Smooth muscle cell (in vitro differentiated cells): ENCODE measurements at regions not wholly inside any gene's neighbourhood (a gene's known extent, or its start where the extent isn't known, plus 50 kb on each side); places are given as distances from the start of the nearest gene placed in this dataset.

ENCODE experiments used
- DNase-seq: peaks from one replicate; lab custom pipeline; 2025; ENCODE audit not compliant: unreplicated experiment; lab: John Stamatoyannopoulos, UW
- H2AFZ ChIP-seq: fragments of 200-600 bp; sonication (generic); 2 replicates; pipeline ENCODE4 v1.6.0; 2016; ENCODE audit warnings: antibody characterized with exemption, low read depth, mild to moderate bottlenecking
- H3F3A ChIP-seq: fragments of 200-600 bp; sonication (generic); 2 replicates; pipeline ENCODE4 v1.6.0; 2017; ENCODE audit warnings: antibody characterized with exemption, low read depth
- H3K27ac ChIP-seq: fragments of 200-600 bp; sonication (generic); 2 replicates; pipeline ENCODE4 v1.5.1; 2016; ENCODE audit warnings: low read depth, mild to moderate bottlenecking
- H3K27me3 ChIP-seq: fragments of 200-600 bp; sonication (generic); 2 replicates; pipeline ENCODE4 v1.6.1; 2016; ENCODE audit warnings: low read depth, mild to moderate bottlenecking
- H3K36me3 ChIP-seq: fragments of 200-600 bp; sonication (generic); 2 replicates; pipeline ENCODE4 v1.5.1; 2016; ENCODE audit warnings: low read depth
- H3K4me1 ChIP-seq: fragments of 200-600 bp; sonication (generic); 2 replicates; pipeline ENCODE4 v1.5.1; 2016; ENCODE audit warnings: low read depth
- H3K4me2 ChIP-seq: fragments of 200-600 bp; sonication (generic); 2 replicates; pipeline ENCODE4 v1.6.0; 2016; ENCODE audit warnings: mild to moderate bottlenecking
- H3K4me3 ChIP-seq: fragments of 200-600 bp; sonication (generic); 2 replicates; pipeline ENCODE4 v1.5.1; 2016; ENCODE audit warnings: mild to moderate bottlenecking
- H3K79me2 ChIP-seq: fragments of 200-600 bp; sonication (generic); 2 replicates; pipeline ENCODE4 v1.6.0; 2016; ENCODE audit warnings: low read depth, mild to moderate bottlenecking
- H3K9ac ChIP-seq: fragments of 200-600 bp; sonication (generic); 2 replicates; pipeline ENCODE4 v1.6.0; 2016; ENCODE audit warnings: low read depth
- H3K9me3 ChIP-seq: fragments of 200-600 bp; sonication (generic); replicated peaks from 2 replicates; pipeline ENCODE4 v1.5.1; 2016; ENCODE audit warnings: low read depth
- H4K20me1 ChIP-seq: fragments of 200-600 bp; sonication (generic); 2 replicates; pipeline ENCODE4 v1.6.0; 2016; ENCODE audit warnings: low read depth
- WGBS: methylation state at CpG from one replicate; pipeline ENCODE4 v1.1.7; 2016; ENCODE audit warnings: low lambda C conversion rate; 5-methylcytosine and 5-hydroxymethylcytosine counted together
- TF ChIP-seq, protein P1 (sequence below): fragments of 200-600 bp; sonication (generic); IDR thresholded peaks from 2 replicates; pipeline ENCODE4 v1.5.1; 2017; ENCODE audit warnings: borderline replicate concordance, mild to moderate bottlenecking, antibody characterized with exemption; ENCODE audit not compliant: insufficient read depth, poor library complexity, severe bottlenecking

DNA sequence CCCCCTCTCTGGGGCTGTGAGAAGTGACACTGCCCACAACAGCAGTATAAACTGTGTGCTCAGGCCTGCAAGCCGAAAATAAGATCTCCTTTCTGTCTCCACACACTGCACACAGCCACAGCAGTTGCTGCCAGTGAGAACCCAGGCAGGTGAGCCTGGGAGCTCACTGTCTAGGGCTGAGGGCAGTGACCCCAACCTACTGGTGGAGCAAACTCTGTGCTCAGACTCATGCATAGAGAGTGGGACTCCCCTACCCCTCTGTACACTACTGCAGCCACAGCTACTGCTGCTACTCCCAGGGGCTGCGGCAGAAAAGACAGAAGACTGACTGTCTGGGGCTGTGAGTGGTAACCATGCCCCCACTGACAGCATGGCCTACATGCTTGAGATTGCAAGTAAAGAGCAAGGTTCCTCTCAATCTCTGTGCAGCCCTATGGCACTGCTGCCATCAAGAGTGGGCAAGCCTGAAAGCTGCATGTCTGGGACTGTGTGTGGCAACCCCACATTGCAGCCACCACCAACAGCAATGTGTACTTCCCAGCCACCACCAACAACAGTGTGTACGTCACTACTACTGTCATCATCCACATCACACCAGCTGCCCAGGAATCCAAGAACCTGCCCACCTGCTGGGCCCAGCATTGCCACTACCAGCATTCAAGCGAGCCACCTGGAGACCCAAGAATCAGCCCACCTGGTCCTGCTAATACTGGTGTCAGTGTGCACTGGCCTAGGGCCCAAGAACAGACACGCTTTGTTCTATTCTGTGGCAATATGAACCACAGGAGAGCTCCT, 226.1 kb downstream of the XPNPEP1 start:
- Histone ChIP-seq H3K4me2 (no peak overlapping the region), H3K9ac (no peak overlapping the region), H3K79me2 (no peaks in the 10 kb centered on the region), H3K4me3 (no peak overlapping the region), H3K27me3 (no peaks in the 10 kb centered on the region), H3F3A (no peaks in the 10 kb centered on the region), H3K36me3 (no peaks in the 10 kb centered on the region), H2AFZ (no peak overlapping the region), H3K27ac (no peak overlapping the region), H3K4me1 (no peaks in the 10 kb centered on the region), H3K9me3 (no peaks in the 10 kb centered on the region), H4K20me1 (no peaks in the 10 kb centered on the region)
- TF ChIP-seq, protein P1, sequence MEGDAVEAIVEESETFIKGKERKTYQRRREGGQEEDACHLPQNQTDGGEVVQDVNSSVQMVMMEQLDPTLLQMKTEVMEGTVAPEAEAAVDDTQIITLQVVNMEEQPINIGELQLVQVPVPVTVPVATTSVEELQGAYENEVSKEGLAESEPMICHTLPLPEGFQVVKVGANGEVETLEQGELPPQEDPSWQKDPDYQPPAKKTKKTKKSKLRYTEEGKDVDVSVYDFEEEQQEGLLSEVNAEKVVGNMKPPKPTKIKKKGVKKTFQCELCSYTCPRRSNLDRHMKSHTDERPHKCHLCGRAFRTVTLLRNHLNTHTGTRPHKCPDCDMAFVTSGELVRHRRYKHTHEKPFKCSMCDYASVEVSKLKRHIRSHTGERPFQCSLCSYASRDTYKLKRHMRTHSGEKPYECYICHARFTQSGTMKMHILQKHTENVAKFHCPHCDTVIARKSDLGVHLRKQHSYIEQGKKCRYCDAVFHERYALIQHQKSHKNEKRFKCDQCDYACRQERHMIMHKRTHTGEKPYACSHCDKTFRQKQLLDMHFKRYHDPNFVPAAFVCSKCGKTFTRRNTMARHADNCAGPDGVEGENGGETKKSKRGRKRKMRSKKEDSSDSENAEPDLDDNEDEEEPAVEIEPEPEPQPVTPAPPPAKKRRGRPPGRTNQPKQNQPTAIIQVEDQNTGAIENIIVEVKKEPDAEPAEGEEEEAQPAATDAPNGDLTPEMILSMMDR: no peak
- 83% methylated on average over 5 of the region's 5 CpGs for WGBS
- DNase-seq: no peak

DNA sequence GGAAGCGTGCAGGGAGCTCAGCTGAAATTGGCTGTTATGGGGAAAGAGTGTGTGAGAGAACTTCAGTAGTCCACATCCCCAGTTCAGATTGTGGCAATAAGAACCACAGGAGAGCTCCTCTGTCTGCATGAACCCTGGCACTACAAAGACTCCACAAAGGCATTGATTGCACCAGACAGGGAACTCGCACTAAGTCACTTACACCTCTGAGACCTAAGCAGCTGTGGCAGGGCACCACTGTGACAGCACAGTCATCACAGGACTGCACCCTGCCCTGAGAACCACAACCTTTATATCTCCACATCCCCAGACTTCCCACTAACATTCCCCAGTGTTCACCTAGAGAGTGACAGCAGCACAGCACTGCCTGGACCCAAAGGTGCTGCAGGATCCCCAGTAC, 226.8 kb downstream of the XPNPEP1 start:
- no peak for DNase-seq
- WGBS: 93% methylated on average over 2 of the region's 2 CpGs
- Histone ChIP-seq H3K4me1 (no peaks in the 10 kb centered on the region), H3K27ac (no peak overlapping the region), H3K27me3 (no peaks in the 10 kb centered on the region), H3K4me2 (no peak overlapping the region), H4K20me1 (no peaks in the 10 kb centered on the region), H3K9ac (no peak overlapping the region), H3K36me3 (no peaks in the 10 kb centered on the region), H2AFZ (no peak overlapping the region), H3K79me2 (no peaks in the 10 kb centered on the region), H3K9me3 (no peaks in the 10 kb centered on the region), H3K4me3 (no peak overlapping the region), H3F3A (no peaks in the 10 kb centered on the region)
- TF ChIP-seq, protein P1: no peak

DNA sequence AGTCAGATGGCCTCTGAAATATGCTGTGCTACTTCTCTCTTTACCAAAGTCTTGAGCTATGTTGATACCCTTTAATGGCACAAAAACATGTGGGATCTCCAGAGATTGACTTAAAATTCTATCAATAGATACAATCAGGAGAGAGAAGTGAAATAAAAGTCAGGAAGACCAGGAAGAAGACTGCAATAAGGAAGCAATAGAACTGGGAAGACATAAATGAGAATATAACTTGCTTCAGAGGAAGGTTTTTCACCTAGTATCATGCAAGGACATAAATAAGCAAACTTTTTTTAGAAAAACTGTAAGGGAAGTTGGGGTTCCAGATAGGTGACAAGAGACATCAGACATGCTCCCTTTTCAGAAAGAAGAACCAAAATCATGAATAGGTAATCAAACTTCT, 227.3 kb downstream of the XPNPEP1 start:
- TF ChIP-seq, protein P1: no peak
- H4K20me1 ChIP-seq: no peaks in the 10 kb centered on the region
- no peak overlapping the region for H3K9ac ChIP-seq
- no peak for DNase-seq
- H3K4me1 ChIP-seq: no peaks in the 10 kb centered on the region
- no peaks in the 10 kb centered on the region for H3K9me3 ChIP-seq
- no peaks in the 10 kb centered on the region for H3K79me2 ChIP-seq
- no peaks in the 10 kb centered on the region for H3K36me3 ChIP-seq
- H2AFZ ChIP-seq: no peak overlapping the region
- no peaks in the 10 kb centered on the region for H3F3A ChIP-seq
- H3K4me3 ChIP-seq: no peak overlapping the region
- H3K27me3 ChIP-seq: no peaks in the 10 kb centered on the region
- H3K4me2 ChIP-seq: no peak overlapping the region
- no peak overlapping the region for H3K27ac ChIP-seq

DNA sequence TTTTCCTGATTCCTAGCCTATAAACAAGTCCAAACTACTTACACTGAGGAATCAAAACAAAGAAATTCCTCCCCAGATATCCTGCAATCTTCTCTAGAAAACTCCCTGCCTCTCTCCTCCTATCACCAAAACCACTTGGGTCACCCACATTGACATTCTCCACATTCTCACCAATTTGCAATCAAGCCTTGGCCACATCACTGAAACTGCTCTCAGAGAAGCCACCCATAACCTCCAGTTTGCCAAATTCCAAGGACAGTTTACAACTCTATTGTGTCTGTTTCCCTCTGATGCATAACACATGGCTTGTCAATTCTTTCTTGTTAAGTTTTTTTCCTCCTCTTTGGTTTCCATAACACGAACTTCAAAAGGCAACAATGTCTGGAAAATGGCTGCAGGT, 233.5 kb downstream of the XPNPEP1 start:
- Histone ChIP-seq H3K4me1 (no peaks in the 10 kb centered on the region), H3K27ac (no peak overlapping the region), H3K9me3 (no peaks in the 10 kb centered on the region), H3K9ac (no peak overlapping the region), H3K36me3 (no peaks in the 10 kb centered on the region), H3K27me3 (no peaks in the 10 kb centered on the region), H3F3A (no peaks in the 10 kb centered on the region), H2AFZ (no peak overlapping the region), H3K4me2 (no peak overlapping the region), H3K79me2 (no peaks in the 10 kb centered on the region), H4K20me1 (no peaks in the 10 kb centered on the region), H3K4me3 (no peak overlapping the region)
- TF ChIP-seq, protein P1: no peak
- no peak for DNase-seq
- WGBS: 26% methylated on average over 1 of the region's 1 CpG
